ENCODE measurements at regions not wholly inside any gene's neighbourhood (a gene's known extent, or its start where the extent isn't known, plus 50 kb on each side); places are given as distances from the start of the nearest gene placed in this dataset.

- no peak for TF ChIP-seq ZNF274 (IDR thresholded peaks at IDR 0.05; ENCODE audit: low read depth, low read length)
- TF ChIP-seq YY1 (IDR thresholded peaks at IDR 0.05; ENCODE audit: insufficient read depth, insufficient read length), result no peak
These were observed 390.4 kb upstream of the ADGRL4 start for GRCh38 chr1:79396901-79397300.
